HEK293 (cell line): ENCODE measurements at regions not wholly inside any gene's neighbourhood (a gene's known extent, or its start where the extent isn't known, plus 50 kb on each side); places are given as distances from the start of the nearest gene placed in this dataset.

Source experiments
- CTCF ChIA-PET: fragments of 350-600 bp; formaldehyde crosslinking; extraction: SDS; loops from one replicate; lab custom pipeline; 2021; ENCODE audit warnings: antibody characterized with exemption; lab: Yijun Ruan, JAX
- POLR2A ChIA-PET: fragments of 300-600 bp; formaldehyde crosslinking; extraction: SDS; loops from one replicate; lab custom pipeline; 2020; ENCODE audit warnings: antibody characterized with exemption, inconsistent platforms; lab: Yijun Ruan, JAX
- H3K27ac ChIP-seq: fragments of 200-500 bp; sonication (Bioruptor generic); 2 replicates; pipeline ENCODE4 v1.5.1; 2014; ENCODE audit warnings: low read depth, low read length, control low read depth, inconsistent platforms; ENCODE audit errors: extremely low read depth
- H3K36me3 ChIP-seq, 2 experiments: fragments of 200-500 bp in 1 of 2; sonication (Bioruptor generic) in 1 of 2; 1 replicate in 1 of 2; 2 replicates in 1 of 2; pipeline ENCODE4 v1.5.1; 2014 to 2017; ENCODE audit warnings: inconsistent platforms in 2 of 2, low read length in 2 of 2; ENCODE audit not compliant: control insufficient read depth in 2 of 2, insufficient read depth in 1 of 2
- H3K4me1 ChIP-seq: fragments of 200-500 bp; sonication (Bioruptor generic); 2 replicates; pipeline ENCODE4 v1.5.1; 2014; ENCODE audit warnings: mild to moderate bottlenecking, low read length, inconsistent platforms; ENCODE audit not compliant: control insufficient read depth, insufficient read depth
- H3K4me3 ChIP-seq: 2 replicates; pipeline ENCODE4 v1.5.1; 2011; ENCODE audit warnings: low read depth, mild to moderate bottlenecking, control low read depth, low read length, moderate library complexity
- H3K9me3 ChIP-seq: fragments of 200-500 bp; sonication (Bioruptor generic); 2 replicates; pipeline ENCODE4 v1.5.1; 2014; ENCODE audit warnings: low read depth, low read length, inconsistent platforms; ENCODE audit not compliant: control insufficient read depth, insufficient read depth
- KLF10 ChIP-seq: fragments of 450-650 bp; IDR thresholded peaks from 2 replicates; pipeline ENCODE4 v1.5.1; 2018; ENCODE audit warnings: missing biosample characterization, mild to moderate bottlenecking, missing genetic modification characterization
- PRDM4 ChIP-seq: fragments of 450-650 bp; formaldehyde crosslinking; IDR thresholded peaks from 2 replicates; pipeline ENCODE4 v1.5.1; 2017; ENCODE audit warnings: missing biosample characterization, missing genetic modification characterization
- SP3 ChIP-seq: fragments of 450-650 bp; formaldehyde crosslinking; IDR thresholded peaks from 2 replicates; pipeline ENCODE4 v1.5.1; 2016; ENCODE audit warnings: missing biosample characterization, missing genetic modification characterization
- YY2 ChIP-seq: fragments of 450-650 bp; formaldehyde crosslinking; IDR thresholded peaks from 2 replicates; pipeline ENCODE4 v1.5.1; 2016; ENCODE audit warnings: missing biosample characterization, missing genetic modification characterization
- ZBTB17 ChIP-seq: fragments of 450-650 bp; formaldehyde crosslinking; IDR thresholded peaks from 2 replicates; pipeline ENCODE4 v1.5.1; 2016; ENCODE audit warnings: missing biosample characterization, missing genetic modification characterization
- ZBTB21 ChIP-seq: fragments of 450-650 bp; formaldehyde crosslinking; IDR thresholded peaks from 2 replicates; pipeline ENCODE4 v1.5.1; 2017; ENCODE audit warnings: missing biosample characterization, missing genetic modification characterization
- ZFHX2 ChIP-seq: fragments of 450-650 bp; formaldehyde crosslinking; conservative IDR thresholded peaks from 2 replicates; pipeline ENCODE4 v1.5.1; 2016; ENCODE audit warnings: missing biosample characterization, missing genetic modification characterization
- ZNF146 ChIP-seq: fragments of 450-650 bp; formaldehyde crosslinking; IDR thresholded peaks from 2 replicates; pipeline ENCODE4 v1.5.1; 2016; ENCODE audit warnings: missing biosample characterization, missing genetic modification characterization
- ZNF148 ChIP-seq: fragments of 450-650 bp; formaldehyde crosslinking; IDR thresholded peaks from 2 replicates; pipeline ENCODE4 v1.5.0; 2017; ENCODE audit warnings: missing biosample characterization, missing genetic modification characterization, borderline replicate concordance
- ZNF157 ChIP-seq: fragments of 450-650 bp; formaldehyde crosslinking; IDR thresholded peaks from 2 replicates; pipeline ENCODE4 v1.5.1; 2016; ENCODE audit warnings: missing biosample characterization, missing genetic modification characterization
- ZNF19 ChIP-seq: fragments of 450-650 bp; formaldehyde crosslinking; IDR thresholded peaks from 2 replicates; pipeline ENCODE4; 2016; ENCODE audit warnings: missing biosample characterization, missing genetic modification characterization, low read depth
- ZNF248 ChIP-seq: fragments of 450-650 bp; formaldehyde crosslinking; IDR thresholded peaks from 2 replicates; pipeline ENCODE4 v1.5.1; 2017; ENCODE audit warnings: missing biosample characterization, missing genetic modification characterization
- ZNF292 ChIP-seq: fragments of 450-650 bp; formaldehyde crosslinking; IDR thresholded peaks from 2 replicates; pipeline ENCODE4 v1.5.1; 2016; ENCODE audit warnings: low read depth, missing biosample characterization, missing genetic modification characterization, borderline replicate concordance
- ZNF335 ChIP-seq: fragments of 450-650 bp; formaldehyde crosslinking; conservative IDR thresholded peaks from 2 replicates; pipeline ENCODE4 v1.5.1; 2016; ENCODE audit warnings: missing biosample characterization, missing genetic modification characterization
- ZNF404 ChIP-seq: fragments of 450-650 bp; formaldehyde crosslinking; IDR thresholded peaks from 2 replicates; pipeline ENCODE4 v1.5.1; 2017; ENCODE audit warnings: missing biosample characterization, missing genetic modification characterization
- ZNF629 ChIP-seq: fragments of 450-650 bp; formaldehyde crosslinking; IDR thresholded peaks from 2 replicates; pipeline ENCODE4 v1.5.1; 2017; ENCODE audit warnings: missing biosample characterization, missing genetic modification characterization
- ZNF677 ChIP-seq: fragments of 450-650 bp; IDR thresholded peaks from 2 replicates; pipeline ENCODE4 v1.5.0; 2018; ENCODE audit warnings: missing biosample characterization, mild to moderate bottlenecking, missing genetic modification characterization, moderate library complexity
- ZSCAN16 ChIP-seq: fragments of 450-650 bp; formaldehyde crosslinking; IDR thresholded peaks from 2 replicates; pipeline ENCODE4 v1.5.1; 2016; ENCODE audit warnings: missing biosample characterization, missing genetic modification characterization
- ZXDB ChIP-seq: fragments of 450-650 bp; formaldehyde crosslinking; IDR thresholded peaks from 2 replicates; pipeline ENCODE4 v1.5.1; 2016; ENCODE audit warnings: missing biosample characterization, missing genetic modification characterization
- TF ChIP-seq, protein P1 (sequence below): fragments of 450-650 bp; IDR thresholded peaks from 2 replicates; pipeline ENCODE4 v1.5.1; 2018; ENCODE audit warnings: missing biosample characterization, missing genetic modification characterization
- TF ChIP-seq, protein P2 (sequence below): fragments of 450-650 bp; formaldehyde crosslinking; IDR thresholded peaks from 2 replicates; pipeline ENCODE4 v1.5.1; 2016; ENCODE audit warnings: missing biosample characterization, missing genetic modification characterization

DNA sequence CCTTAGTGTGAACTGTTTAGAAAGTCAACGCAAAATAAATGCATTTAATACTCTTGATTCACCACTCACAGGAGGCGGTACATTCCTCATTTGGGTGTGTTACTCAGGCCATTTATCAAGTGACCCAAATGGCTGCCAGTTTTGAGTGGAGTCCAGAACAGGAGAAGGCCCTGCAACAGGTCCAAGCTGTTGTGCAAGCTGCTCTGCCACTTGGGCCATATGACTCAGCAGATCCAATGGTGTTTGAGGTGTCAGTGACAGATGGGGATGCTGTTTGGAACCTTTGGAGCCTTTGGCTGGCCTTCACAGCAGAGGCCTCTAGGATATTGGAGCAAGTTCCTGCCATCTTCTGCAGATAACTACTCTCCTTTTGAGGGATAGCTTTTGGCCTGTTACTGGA, 609.2 kb downstream of the KCNT2 start (continued):
- TF ChIP-seq, protein P1, sequence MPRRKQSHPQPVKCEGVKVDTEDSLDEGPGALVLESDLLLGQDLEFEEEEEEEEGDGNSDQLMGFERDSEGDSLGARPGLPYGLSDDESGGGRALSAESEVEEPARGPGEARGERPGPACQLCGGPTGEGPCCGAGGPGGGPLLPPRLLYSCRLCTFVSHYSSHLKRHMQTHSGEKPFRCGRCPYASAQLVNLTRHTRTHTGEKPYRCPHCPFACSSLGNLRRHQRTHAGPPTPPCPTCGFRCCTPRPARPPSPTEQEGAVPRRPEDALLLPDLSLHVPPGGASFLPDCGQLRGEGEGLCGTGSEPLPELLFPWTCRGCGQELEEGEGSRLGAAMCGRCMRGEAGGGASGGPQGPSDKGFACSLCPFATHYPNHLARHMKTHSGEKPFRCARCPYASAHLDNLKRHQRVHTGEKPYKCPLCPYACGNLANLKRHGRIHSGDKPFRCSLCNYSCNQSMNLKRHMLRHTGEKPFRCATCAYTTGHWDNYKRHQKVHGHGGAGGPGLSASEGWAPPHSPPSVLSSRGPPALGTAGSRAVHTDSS: no peak
- TF ChIP-seq ZFHX2 (tag by site-specific recombination) (no peak), ZNF629 (tag by site-specific recombination) (no peak), ZNF248 (no peak), ZNF146 (tag by site-specific recombination) (no peak), KLF10 (tag by site-specific recombination) (no peak)

DNA sequence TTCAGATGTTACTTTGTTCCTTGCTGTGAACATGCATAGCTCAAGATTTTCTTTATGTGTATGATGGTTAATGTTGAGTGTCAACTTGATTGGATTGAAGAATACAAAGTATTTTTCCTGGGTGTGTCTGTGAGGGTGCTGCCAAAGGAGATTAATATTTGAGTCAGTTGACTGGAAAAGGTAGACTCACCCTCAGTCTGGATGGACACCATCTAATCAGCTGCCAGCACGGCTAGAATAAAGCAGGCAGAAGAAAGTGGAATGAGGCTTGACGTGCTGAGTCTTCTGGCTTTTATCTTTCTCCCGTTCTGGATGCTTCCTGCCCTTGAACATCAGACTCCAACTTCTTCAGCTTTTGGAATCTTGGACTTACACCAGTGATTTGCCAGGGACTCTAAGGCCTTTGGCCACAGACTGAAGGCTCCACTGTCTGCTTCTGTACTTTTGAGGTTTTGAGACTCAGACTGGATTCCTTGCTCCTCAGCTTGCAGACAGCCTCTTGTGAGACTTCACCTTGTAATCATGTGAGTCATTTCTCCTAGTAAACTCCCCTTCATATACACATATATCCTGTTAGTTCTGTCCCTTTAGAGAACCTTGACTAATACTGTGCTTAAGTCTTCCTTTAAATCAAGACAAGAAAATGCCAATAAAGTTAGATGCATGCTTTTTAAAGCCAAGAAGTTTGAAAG, 626.6 kb downstream of the KCNT2 start:
- POLR2A ChIA-PET: no interaction called here
- no peaks in the 10 kb centered on the region for H3K4me1 ChIP-seq
- H3K36me3 ChIP-seq: no peaks in the 10 kb centered on the region
- H3K4me3 ChIP-seq: no peak overlapping the region
- no peak overlapping the region for H3K27ac ChIP-seq
- H3K9me3 ChIP-seq: no peaks in the 10 kb centered on the region
- CTCF ChIA-PET: no interaction called here
- TF ChIP-seq ZNF19 (tag by site-specific recombination) (no peak), ZNF335 (tag by site-specific recombination) (no peak), ZNF148 (tag by site-specific recombination) (no peak), ZNF677 (tag by site-specific recombination) (no peak), ZNF404 (tag by site-specific recombination) (no peak), ZNF292 (tag by site-specific recombination) (no peak), SP3 (no peak), ZSCAN16 (tag by site-specific recombination) (no peak), ZBTB21 (tag by site-specific recombination) (no peak), YY2 (tag by site-specific recombination) (no peak), ZXDB (tag by site-specific recombination) (no peak), ZBTB17 (no peak), ZNF157 (tag by site-specific recombination) (no peak), PRDM4 (tag by site-specific recombination) (no peak)
- TF ChIP-seq, protein P2, sequence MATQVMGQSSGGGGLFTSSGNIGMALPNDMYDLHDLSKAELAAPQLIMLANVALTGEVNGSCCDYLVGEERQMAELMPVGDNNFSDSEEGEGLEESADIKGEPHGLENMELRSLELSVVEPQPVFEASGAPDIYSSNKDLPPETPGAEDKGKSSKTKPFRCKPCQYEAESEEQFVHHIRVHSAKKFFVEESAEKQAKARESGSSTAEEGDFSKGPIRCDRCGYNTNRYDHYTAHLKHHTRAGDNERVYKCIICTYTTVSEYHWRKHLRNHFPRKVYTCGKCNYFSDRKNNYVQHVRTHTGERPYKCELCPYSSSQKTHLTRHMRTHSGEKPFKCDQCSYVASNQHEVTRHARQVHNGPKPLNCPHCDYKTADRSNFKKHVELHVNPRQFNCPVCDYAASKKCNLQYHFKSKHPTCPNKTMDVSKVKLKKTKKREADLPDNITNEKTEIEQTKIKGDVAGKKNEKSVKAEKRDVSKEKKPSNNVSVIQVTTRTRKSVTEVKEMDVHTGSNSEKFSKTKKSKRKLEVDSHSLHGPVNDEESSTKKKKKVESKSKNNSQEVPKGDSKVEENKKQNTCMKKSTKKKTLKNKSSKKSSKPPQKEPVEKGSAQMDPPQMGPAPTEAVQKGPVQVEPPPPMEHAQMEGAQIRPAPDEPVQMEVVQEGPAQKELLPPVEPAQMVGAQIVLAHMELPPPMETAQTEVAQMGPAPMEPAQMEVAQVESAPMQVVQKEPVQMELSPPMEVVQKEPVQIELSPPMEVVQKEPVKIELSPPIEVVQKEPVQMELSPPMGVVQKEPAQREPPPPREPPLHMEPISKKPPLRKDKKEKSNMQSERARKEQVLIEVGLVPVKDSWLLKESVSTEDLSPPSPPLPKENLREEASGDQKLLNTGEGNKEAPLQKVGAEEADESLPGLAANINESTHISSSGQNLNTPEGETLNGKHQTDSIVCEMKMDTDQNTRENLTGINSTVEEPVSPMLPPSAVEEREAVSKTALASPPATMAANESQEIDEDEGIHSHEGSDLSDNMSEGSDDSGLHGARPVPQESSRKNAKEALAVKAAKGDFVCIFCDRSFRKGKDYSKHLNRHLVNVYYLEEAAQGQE (tag by site-specific recombination): no peak
